Parathyroid adenoma (tissue), 2 donors: ENCODE measurements at regions not wholly inside any gene's neighbourhood (a gene's known extent, or its start where the extent isn't known, plus 50 kb on each side); places are given as distances from the start of the nearest gene placed in this dataset.

Experiments
- H2AFZ ChIP-seq: fragments of 300-600 bp; sonication (generic); one replicate; pipeline ENCODE4 v1.7.0; 2017; ENCODE audit warnings: antibody characterized with exemption, mild to moderate bottlenecking
- H3K27ac ChIP-seq: fragments of 300-600 bp; sonication (generic); one replicate; pipeline ENCODE4 v1.7.0; 2017
- H3K27me3 ChIP-seq: fragments of 300-600 bp; sonication (generic); one replicate; pipeline ENCODE4 v1.7.0; 2017; ENCODE audit warnings: low read length; ENCODE audit not compliant: control insufficient read depth, insufficient read depth
- H3K36me3 ChIP-seq: fragments of 300-600 bp; sonication (generic); one replicate; pipeline ENCODE4 v1.7.0; 2017; ENCODE audit warnings: low read length; ENCODE audit not compliant: control insufficient read depth, insufficient read depth
- H3K4me1 ChIP-seq: fragments of 300-600 bp; sonication (generic); one replicate; pipeline ENCODE4 v1.7.0; 2017; ENCODE audit warnings: control low read depth
- H3K4me2 ChIP-seq: fragments of 300-600 bp; sonication (generic); one replicate; pipeline ENCODE4 v1.7.0; 2017; ENCODE audit warnings: low read length
- H3K4me3 ChIP-seq: fragments of 300-600 bp; sonication (generic); one replicate; pipeline ENCODE4 v1.7.0; 2017; ENCODE audit warnings: low read depth, low read length
- H3K79me2 ChIP-seq: fragments of 300-600 bp; sonication (generic); one replicate; pipeline ENCODE4 v1.7.0; 2017; ENCODE audit warnings: control low read depth
- H3K9ac ChIP-seq: fragments of 300-600 bp; sonication (generic); one replicate; pipeline ENCODE4 v1.7.0; 2017; ENCODE audit warnings: mild to moderate bottlenecking
- H3K9me3 ChIP-seq: fragments of 300-600 bp; sonication (generic); one replicate; pipeline ENCODE4 v1.7.0; 2017; ENCODE audit warnings: low read length; ENCODE audit not compliant: control insufficient read depth
- TF ChIP-seq, protein P1 (sequence below): fragments of 300-600 bp; sonication (generic); IDR thresholded peaks from one replicate; pipeline ENCODE4 v1.7.0; 2017; ENCODE audit warnings: antibody characterized with exemption, mild to moderate bottlenecking
- donor health status: primary hyperparathyroidism.

DNA sequence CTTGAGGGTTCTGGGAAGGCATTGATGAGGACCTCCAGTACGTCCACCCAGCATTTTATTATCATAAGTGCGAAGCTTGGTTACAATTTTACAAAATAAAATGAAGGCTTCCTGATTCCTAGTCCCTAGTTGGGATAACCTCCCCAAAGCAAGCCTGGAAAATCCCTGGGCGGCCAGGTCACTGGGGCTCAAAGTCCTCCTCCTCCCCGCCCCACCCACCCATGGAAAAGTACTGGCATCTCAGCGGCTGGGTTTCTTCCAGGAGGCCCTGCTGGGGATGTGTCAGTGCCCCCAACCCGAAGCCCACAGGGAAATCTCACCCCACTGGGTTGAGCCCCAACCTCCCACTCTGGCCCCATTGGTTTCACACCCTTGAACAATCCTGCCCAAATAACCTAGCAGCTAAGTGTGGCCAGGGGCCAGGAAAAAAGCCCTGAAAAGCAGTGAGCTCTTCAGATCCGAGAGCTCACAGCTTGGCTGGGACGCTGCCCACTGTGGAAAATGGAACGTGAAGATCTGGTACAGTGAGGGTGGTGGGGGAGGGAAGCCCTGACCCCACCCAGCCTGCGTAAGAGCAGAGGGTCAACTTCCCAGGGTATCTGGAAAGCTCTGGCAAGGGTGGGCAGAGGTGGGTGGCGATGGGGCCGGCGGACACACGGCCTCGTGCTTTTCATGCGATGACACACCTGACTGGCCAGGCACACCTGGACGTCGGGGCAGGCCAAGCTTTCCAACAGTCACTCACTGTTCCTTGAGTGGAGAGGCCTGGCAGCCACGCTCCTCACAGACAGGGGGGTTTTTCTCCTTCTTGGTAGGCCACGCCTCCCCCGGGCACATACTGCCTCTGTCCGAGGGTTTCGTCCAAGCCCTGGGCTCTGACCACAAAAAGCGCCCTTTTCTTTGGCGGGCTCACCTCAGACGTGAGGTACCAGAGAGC lies 324.5 kb downstream of the SOX9 start:
- Histone ChIP-seq H3K9ac (no peak overlapping the region), H3K36me3 (no peaks in the 10 kb centered on the region), H3K27me3 (no peaks in the 10 kb centered on the region), H2AFZ (no peak overlapping the region), H3K27ac (no peak overlapping the region), H3K4me3 (no peak overlapping the region), H3K4me2 (no peak overlapping the region), H3K79me2 (no peaks in the 10 kb centered on the region), H3K9me3 (no peaks in the 10 kb centered on the region), H3K4me1 (no peaks in the 10 kb centered on the region)
- TF ChIP-seq, protein P1, sequence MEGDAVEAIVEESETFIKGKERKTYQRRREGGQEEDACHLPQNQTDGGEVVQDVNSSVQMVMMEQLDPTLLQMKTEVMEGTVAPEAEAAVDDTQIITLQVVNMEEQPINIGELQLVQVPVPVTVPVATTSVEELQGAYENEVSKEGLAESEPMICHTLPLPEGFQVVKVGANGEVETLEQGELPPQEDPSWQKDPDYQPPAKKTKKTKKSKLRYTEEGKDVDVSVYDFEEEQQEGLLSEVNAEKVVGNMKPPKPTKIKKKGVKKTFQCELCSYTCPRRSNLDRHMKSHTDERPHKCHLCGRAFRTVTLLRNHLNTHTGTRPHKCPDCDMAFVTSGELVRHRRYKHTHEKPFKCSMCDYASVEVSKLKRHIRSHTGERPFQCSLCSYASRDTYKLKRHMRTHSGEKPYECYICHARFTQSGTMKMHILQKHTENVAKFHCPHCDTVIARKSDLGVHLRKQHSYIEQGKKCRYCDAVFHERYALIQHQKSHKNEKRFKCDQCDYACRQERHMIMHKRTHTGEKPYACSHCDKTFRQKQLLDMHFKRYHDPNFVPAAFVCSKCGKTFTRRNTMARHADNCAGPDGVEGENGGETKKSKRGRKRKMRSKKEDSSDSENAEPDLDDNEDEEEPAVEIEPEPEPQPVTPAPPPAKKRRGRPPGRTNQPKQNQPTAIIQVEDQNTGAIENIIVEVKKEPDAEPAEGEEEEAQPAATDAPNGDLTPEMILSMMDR, result no peak

DNA sequence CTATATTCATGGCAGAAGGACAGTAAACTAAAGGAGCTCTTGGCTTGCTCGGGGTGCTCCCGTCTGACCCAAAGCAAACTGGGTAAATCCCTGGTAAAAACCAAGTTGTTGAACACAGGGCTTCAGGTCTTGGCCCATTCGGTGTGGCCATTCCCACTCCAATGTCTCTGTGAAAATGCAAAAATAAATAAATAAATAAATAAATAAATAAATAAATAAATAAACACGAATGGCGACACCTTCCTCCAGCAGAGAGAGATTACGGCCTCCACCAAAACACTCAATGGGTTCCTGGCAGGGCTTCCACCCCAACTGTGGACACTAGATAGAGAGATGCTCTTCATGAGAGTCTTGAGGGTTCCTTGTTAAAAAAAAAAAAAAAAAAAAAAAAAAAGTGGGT lies 325.3 kb downstream of the SOX9 start:
- Histone ChIP-seq H3K27ac (no peak overlapping the region), H3K9ac (no peak overlapping the region), H3K79me2 (no peaks in the 10 kb centered on the region), H3K4me2 (no peak overlapping the region), H3K27me3 (no peaks in the 10 kb centered on the region), H3K4me3 (no peak overlapping the region), H3K4me1 (no peaks in the 10 kb centered on the region), H2AFZ (no peak overlapping the region), H3K36me3 (no peaks in the 10 kb centered on the region), H3K9me3 (no peaks in the 10 kb centered on the region)
- TF ChIP-seq, protein P1, result no peak

DNA sequence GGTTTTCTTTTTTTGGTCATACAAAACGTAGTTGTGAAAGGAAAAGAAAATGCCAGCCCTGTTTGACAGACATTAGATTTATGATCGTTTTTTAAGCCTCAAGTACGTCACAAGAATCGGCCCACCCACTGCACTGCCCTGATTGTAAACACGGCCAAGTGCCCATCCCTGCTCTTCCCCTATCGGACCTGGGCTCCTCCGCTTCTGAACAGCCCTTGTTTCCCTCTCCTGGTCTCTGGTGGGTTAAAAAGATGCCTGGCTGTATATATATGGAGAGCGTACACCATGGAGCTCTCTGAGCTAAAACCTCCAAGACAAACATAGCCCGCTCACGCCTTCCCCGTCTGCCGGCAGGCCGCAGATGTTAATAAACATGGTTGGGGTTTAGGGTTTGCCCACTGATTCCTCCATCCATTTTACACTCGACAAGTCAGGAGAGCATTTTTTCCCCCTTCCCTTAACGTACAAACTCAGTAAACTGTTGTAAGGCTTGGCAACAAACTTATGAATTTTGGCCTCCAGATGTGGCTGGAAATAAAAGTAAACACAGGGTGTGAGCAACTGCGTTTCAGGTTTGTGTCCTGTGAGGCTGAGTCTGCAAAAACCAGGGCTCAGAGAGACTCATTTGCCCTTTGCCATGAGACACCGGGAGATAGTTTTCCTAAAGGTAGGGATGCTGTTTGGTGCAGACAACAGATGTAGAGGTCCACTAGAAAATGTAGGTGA lies 325.9 kb downstream of the SOX9 start:
- H3K27me3 ChIP-seq, result no peaks in the 10 kb centered on the region
- TF ChIP-seq, protein P1, result no peak
- no peaks in the 10 kb centered on the region for H3K36me3 ChIP-seq
- no peak overlapping the region for H3K9ac ChIP-seq
- no peak overlapping the region for H3K4me2 ChIP-seq
- H3K4me3 ChIP-seq, result no peak overlapping the region
- no peaks in the 10 kb centered on the region for H3K9me3 ChIP-seq
- H3K79me2 ChIP-seq, result no peaks in the 10 kb centered on the region
- no peak overlapping the region for H3K27ac ChIP-seq
- H2AFZ ChIP-seq, result no peak overlapping the region
- no peaks in the 10 kb centered on the region for H3K4me1 ChIP-seq

DNA sequence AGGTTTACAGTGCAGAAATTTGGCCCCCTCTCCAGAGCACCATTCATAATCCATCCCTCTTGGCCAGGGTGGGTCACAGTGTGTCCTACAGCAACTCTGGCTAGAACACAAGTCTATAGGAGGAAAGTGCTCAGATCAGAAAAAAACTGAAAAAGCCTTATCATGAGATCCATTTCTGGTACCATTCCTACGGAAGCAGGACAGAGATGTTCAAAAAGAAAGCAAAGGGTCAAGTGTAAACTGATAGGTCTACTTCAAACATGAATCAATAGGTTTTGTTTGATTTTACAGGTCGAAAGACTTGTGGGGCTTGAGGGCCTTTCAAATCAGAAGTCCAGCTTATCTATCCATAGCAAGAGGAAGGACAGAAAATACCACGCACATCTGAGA lies 326.4 kb downstream of the SOX9 start:
- TF ChIP-seq, protein P1, result no peak
- no peak overlapping the region for H3K9ac ChIP-seq
- H3K27me3 ChIP-seq, result no peaks in the 10 kb centered on the region
- H3K27ac ChIP-seq, result no peak overlapping the region
- no peaks in the 10 kb centered on the region for H3K79me2 ChIP-seq
- H3K9me3 ChIP-seq, result no peaks in the 10 kb centered on the region
- H3K36me3 ChIP-seq, result no peaks in the 10 kb centered on the region
- no peak overlapping the region for H2AFZ ChIP-seq
- no peaks in the 10 kb centered on the region for H3K4me1 ChIP-seq
- H3K4me3 ChIP-seq, result no peak overlapping the region
- no peak overlapping the region for H3K4me2 ChIP-seq
